ENCODE measurements at regions not wholly inside any gene's neighbourhood (a gene's known extent, or its start where the extent isn't known, plus 50 kb on each side); places are given as distances from the start of the nearest gene placed in this dataset.

DNA sequence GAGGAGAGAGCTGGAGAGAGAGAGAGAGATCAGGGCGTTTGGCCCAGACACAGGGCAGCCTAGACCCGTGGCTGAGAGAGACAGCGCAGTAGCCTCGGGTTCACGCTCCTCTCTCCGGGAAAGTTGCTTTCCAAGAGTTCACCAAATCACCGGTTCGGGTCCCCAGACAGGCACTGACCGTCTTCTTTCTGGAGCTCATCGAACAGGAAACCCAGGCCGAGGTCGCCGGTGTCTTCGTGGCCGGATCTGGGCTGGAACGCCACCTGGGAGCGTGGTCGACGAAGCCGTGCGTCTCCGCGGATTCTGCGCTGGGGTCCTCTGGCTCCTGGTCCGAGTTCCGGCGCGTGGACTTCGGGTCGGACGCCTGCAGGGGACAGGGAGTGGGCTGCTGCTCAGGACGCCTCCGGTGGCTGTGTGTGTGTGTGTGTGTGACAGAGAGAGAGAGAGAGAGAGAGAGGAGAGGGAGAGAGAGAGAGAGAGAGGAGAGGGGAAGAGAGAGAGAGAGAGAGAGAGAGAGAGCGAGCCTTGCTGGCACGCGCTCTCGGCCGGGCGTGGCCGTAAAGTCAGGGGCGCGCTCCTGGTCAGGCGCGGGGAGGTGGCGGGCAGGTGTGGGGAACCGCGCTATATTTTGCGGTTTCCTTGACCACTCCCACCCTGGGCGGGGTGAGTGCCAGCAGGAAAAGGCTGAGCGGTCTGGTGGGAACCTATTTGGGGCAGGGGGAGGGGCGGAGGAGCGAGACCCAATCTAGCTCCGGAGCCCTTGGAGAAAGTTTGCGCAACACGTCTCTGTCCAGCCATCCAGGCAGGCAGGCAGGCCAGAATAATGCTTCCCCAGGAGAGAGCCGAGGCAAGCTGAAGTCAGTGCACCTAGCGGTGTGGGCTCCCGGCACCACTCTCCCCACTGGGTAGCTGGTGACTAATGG is 62.1 kb downstream of the RHOXF2B start:
- TF ChIP-seq, protein P1, sequence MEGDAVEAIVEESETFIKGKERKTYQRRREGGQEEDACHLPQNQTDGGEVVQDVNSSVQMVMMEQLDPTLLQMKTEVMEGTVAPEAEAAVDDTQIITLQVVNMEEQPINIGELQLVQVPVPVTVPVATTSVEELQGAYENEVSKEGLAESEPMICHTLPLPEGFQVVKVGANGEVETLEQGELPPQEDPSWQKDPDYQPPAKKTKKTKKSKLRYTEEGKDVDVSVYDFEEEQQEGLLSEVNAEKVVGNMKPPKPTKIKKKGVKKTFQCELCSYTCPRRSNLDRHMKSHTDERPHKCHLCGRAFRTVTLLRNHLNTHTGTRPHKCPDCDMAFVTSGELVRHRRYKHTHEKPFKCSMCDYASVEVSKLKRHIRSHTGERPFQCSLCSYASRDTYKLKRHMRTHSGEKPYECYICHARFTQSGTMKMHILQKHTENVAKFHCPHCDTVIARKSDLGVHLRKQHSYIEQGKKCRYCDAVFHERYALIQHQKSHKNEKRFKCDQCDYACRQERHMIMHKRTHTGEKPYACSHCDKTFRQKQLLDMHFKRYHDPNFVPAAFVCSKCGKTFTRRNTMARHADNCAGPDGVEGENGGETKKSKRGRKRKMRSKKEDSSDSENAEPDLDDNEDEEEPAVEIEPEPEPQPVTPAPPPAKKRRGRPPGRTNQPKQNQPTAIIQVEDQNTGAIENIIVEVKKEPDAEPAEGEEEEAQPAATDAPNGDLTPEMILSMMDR (IDR thresholded peaks at IDR 0.05) = no peak
- TF ChIP-seq POLR2A (IDR thresholded peaks at IDR 0.05) = no peak

Data from lower leg skin (tissue), 3 donors.